Nephron progenitor cell (in vitro differentiated cells): ENCODE measurements at regions not wholly inside any gene's neighbourhood (a gene's known extent, or its start where the extent isn't known, plus 50 kb on each side); places are given as distances from the start of the nearest gene placed in this dataset.

Experiments used
- DNase-seq: peaks from one replicate; pipeline ENCODE4 v3.0.0; 2021
- H3K27ac Mint-ChIP-seq: 2 replicates; pipeline ENCODE4 v1.8.0; 2021; ENCODE audit warnings: mild to moderate bottlenecking, moderate library complexity, mixed read lengths
- H3K27me3 Mint-ChIP-seq: 2 replicates; pipeline ENCODE4 v1.8.0; 2021; ENCODE audit warnings: mild to moderate bottlenecking, low read depth, mixed read lengths; ENCODE audit not compliant: poor library complexity
- H3K36me3 Mint-ChIP-seq: 2 replicates; pipeline ENCODE4 v1.8.0; 2021; ENCODE audit warnings: low read depth, mixed read lengths
- H3K4me1 Mint-ChIP-seq: 2 replicates; pipeline ENCODE4 v1.8.0; 2021; ENCODE audit warnings: mixed read lengths
- H3K4me3 Mint-ChIP-seq: 2 replicates; pipeline ENCODE4 v1.8.0; 2021; ENCODE audit warnings: mild to moderate bottlenecking, moderate library complexity, mixed read lengths
- H3K9me3 Mint-ChIP-seq: 2 replicates; pipeline ENCODE4 v1.8.0; 2021; ENCODE audit warnings: mild to moderate bottlenecking, moderate library complexity, mixed read lengths
- TF ChIP-seq, protein P1 (sequence below): fragments of 200-600 bp; sonication (generic); IDR thresholded peaks from 2 replicates; pipeline ENCODE4 v1.5.0; 2021; ENCODE audit warnings: antibody characterized with exemption

DNA sequence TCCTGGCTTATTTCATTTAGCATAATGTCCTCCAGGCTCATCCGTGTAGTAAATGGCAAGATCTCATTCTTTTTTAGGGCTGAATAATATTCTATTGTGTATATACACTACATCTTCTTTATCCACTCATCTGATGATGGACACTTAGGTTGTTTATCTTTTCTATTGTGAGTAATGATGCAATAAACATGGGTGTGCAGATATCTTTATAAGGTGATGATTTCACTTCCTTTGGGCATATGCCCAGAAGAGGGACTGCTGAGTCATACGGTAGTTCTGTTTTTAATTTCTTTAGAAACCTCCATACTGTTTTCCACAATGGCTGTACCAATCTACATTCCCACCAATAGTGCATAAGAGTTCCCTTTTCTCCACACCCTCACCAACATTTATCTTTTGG, 317.6 kb upstream of the CNKSR2 start:
- no peaks in the 10 kb centered on the region for H3K27me3 Mint-ChIP-seq
- DNase-seq: no peak
- H3K9me3 Mint-ChIP-seq: peaks cover 28% of the 10 kb centered on the region
- TF ChIP-seq, protein P1, sequence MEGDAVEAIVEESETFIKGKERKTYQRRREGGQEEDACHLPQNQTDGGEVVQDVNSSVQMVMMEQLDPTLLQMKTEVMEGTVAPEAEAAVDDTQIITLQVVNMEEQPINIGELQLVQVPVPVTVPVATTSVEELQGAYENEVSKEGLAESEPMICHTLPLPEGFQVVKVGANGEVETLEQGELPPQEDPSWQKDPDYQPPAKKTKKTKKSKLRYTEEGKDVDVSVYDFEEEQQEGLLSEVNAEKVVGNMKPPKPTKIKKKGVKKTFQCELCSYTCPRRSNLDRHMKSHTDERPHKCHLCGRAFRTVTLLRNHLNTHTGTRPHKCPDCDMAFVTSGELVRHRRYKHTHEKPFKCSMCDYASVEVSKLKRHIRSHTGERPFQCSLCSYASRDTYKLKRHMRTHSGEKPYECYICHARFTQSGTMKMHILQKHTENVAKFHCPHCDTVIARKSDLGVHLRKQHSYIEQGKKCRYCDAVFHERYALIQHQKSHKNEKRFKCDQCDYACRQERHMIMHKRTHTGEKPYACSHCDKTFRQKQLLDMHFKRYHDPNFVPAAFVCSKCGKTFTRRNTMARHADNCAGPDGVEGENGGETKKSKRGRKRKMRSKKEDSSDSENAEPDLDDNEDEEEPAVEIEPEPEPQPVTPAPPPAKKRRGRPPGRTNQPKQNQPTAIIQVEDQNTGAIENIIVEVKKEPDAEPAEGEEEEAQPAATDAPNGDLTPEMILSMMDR: no peak
- H3K27ac Mint-ChIP-seq: no peak overlapping the region
- H3K4me1 Mint-ChIP-seq: no peaks in the 10 kb centered on the region
- H3K4me3 Mint-ChIP-seq: no peak overlapping the region
- peaks cover 5% of the 10 kb centered on the region for H3K36me3 Mint-ChIP-seq

DNA sequence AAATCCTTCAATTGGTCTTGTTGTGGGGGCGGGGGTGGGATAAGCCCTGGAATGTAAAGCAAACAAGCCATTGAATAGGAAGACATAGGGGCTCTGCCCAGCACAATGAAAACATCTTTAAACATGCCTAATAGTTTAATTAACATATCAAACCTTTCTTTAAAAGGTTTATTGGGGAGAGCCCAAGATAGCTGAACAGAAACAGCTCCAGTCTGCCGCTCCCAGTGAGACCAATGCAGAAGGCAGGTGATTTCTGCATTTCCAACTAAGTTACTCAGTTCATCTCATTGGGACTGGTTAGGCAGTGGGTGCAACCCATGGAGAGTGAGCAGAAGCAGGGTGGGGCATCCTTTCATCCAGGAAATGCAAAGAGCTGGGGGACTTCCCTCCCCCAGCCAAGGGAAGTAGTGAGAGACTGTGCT, 327.2 kb upstream of the CNKSR2 start:
- TF ChIP-seq, protein P1: no peak
- no peak for DNase-seq
- Mint-ChIP-seq H3K9me3 (no peaks in the 10 kb centered on the region), H3K27me3 (peaks cover 4% of the 10 kb centered on the region), H3K4me1 (no peaks in the 10 kb centered on the region), H3K36me3 (no peaks in the 10 kb centered on the region), H3K4me3 (no peak overlapping the region), H3K27ac (no peak overlapping the region)

DNA sequence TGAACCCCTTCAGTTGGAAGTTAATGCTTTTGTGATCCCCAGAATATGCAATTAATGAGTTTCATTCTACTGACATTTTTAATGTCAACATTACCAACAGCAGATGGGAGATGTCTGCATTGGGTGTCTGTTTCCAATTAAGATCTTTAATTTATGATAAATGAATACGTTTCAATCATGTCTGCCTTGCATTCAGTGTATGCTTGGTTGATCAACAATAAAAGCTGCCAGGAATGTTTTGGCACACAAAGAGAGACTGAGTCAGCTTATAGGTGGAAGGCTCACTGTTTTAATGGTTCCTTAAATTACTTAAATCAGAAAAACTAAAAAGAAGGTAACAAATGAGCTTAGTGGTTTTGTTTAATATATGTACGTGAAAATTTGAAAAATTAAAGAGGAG, 359.9 kb upstream of the CNKSR2 start:
- TF ChIP-seq, protein P1: no peak
- H3K4me1 Mint-ChIP-seq: peaks cover 5% of the 10 kb centered on the region
- peaks cover 5% of the 10 kb centered on the region for H3K36me3 Mint-ChIP-seq
- H3K9me3 Mint-ChIP-seq: peaks cover 20% of the 10 kb centered on the region
- no peak for DNase-seq
- H3K27me3 Mint-ChIP-seq: peaks cover 3% of the 10 kb centered on the region
- no peak overlapping the region for H3K4me3 Mint-ChIP-seq
- H3K27ac Mint-ChIP-seq: no peak overlapping the region

DNA sequence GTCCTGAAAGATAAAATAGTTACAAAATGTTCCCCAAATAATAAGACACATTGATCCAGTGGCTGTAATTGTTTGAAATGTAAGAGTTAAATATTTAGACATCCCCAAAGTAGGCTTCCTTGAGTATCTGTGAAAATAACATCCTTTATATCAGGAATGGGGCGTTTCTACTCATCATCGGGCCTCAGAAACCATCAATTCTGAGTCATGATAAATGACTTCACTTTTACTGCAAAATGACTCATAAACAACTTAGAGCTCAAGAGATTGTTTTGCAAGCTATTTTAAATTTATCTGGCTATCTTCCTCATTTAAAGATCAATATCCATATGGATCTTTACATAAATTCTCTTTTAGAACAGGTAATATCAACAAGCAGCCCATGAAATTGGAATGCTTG, 369.4 kb upstream of the CNKSR2 start:
- Mint-ChIP-seq H3K27ac (no peak overlapping the region), H3K9me3 (no peaks in the 10 kb centered on the region), H3K36me3 (no peaks in the 10 kb centered on the region), H3K4me3 (no peak overlapping the region), H3K4me1 (peaks cover 8% of the 10 kb centered on the region), H3K27me3 (no peaks in the 10 kb centered on the region)
- TF ChIP-seq, protein P1: no peak
- no peak for DNase-seq

DNA sequence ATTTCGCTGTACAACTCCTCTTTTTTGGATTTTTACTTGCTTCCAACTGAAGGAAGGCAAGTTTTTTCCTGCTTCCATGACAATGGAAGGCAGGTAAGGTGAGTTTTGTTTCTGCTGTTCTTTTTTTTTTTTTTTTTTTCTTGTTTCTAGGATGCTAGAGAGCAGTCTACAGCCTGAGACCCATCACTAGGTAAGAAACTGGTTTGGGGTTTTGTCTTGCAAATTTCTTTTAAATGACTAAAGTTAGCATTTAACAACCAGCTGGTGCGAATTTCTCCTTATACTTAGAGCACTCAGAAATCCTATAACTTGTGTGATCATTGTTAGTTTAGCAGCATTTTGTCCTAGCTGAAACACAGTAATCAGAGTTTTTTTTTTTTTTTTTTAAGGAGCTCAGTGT, 378.4 kb upstream of the CNKSR2 start:
- H3K27ac Mint-ChIP-seq: no peak overlapping the region
- peaks cover 2% of the 10 kb centered on the region for H3K27me3 Mint-ChIP-seq
- H3K9me3 Mint-ChIP-seq: peaks cover 13% of the 10 kb centered on the region
- DNase-seq: no peak
- peaks cover 4% of the 10 kb centered on the region for H3K36me3 Mint-ChIP-seq
- H3K4me1 Mint-ChIP-seq: peaks cover 13% of the 10 kb centered on the region
- H3K4me3 Mint-ChIP-seq: no peak overlapping the region
- TF ChIP-seq, protein P1: no peak

DNA sequence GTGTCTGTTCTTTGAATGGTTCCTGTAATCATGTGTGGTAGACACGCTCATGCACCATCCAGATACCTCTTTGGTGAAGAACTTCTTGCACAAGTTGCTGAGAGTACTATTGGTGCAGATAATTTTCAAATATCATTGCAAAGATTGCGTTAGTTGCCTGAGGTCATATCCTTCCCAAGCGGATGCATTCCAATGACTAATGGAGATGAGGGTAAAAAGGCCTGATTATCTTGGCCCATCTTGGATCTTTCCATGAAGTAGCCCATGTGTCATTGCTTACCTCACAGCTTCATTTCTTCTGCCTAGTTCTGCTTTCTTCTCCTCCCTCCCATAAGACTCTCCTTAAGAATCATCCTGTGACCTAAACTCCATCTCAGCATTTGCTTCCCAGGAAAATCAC, 384.9 kb upstream of the CNKSR2 start:
- TF ChIP-seq, protein P1: no peak
- H3K27me3 Mint-ChIP-seq: peaks cover 2% of the 10 kb centered on the region
- peaks cover 3% of the 10 kb centered on the region for H3K4me1 Mint-ChIP-seq
- peaks cover 4% of the 10 kb centered on the region for H3K36me3 Mint-ChIP-seq
- H3K9me3 Mint-ChIP-seq: peaks cover 22% of the 10 kb centered on the region
- DNase-seq: no peak
- no peak overlapping the region for H3K27ac Mint-ChIP-seq
- H3K4me3 Mint-ChIP-seq: no peak overlapping the region
